ENCODE measurements at regions not wholly inside any gene's neighbourhood (a gene's known extent, or its start where the extent isn't known, plus 50 kb on each side); places are given as distances from the start of the nearest gene placed in this dataset.

DNA sequence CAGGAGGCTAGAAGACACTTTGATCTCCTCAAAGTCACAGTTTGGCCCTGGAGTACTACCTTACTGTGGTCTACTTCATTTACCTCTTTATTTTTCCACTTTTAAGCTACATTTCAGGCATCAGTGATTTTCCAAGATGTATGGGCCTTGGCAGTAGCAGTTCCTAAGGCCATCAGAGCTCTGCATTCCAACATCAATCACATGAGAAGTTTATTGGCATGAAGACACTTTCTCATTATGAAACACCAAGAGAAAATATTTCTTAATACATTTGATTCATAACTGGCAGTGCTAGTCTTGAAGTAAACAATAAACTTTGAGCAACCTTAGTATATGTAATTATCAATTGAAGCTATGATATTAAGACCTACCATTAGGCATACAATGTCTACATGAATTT lies 178.1 kb downstream of the IL15 start:
- TF ChIP-seq POLR2A (IDR thresholded peaks at IDR 0.05): no peak
- TF ChIP-seq, protein P1, sequence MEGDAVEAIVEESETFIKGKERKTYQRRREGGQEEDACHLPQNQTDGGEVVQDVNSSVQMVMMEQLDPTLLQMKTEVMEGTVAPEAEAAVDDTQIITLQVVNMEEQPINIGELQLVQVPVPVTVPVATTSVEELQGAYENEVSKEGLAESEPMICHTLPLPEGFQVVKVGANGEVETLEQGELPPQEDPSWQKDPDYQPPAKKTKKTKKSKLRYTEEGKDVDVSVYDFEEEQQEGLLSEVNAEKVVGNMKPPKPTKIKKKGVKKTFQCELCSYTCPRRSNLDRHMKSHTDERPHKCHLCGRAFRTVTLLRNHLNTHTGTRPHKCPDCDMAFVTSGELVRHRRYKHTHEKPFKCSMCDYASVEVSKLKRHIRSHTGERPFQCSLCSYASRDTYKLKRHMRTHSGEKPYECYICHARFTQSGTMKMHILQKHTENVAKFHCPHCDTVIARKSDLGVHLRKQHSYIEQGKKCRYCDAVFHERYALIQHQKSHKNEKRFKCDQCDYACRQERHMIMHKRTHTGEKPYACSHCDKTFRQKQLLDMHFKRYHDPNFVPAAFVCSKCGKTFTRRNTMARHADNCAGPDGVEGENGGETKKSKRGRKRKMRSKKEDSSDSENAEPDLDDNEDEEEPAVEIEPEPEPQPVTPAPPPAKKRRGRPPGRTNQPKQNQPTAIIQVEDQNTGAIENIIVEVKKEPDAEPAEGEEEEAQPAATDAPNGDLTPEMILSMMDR (IDR thresholded peaks at IDR 0.05): no peak
